NCI-H524 treated with DMSO at 0.1 percent for 48 hours (cell line): ENCODE measurements at regions not wholly inside any gene's neighbourhood (a gene's known extent, or its start where the extent isn't known, plus 50 kb on each side); places are given as distances from the start of the nearest gene placed in this dataset.
"Not testable (repeated sequence)": the region's sequence is repeated elsewhere in the genome, so short reads cannot be mapped to it uniquely, and the experiment has no call there.

Experiments
- DNase-seq: peaks from one replicate; lab custom pipeline; 2025; lab: John Stamatoyannopoulos, UW

- DNase-seq = no peak
These were observed 283.5 kb downstream of the C16orf95 start for GRCh38 chr16:87033541-87034300.

- no peak for DNase-seq
These were observed 282.9 kb downstream of the C16orf95 start for GRCh38 chr16:87034317-87034716.

- no peak for DNase-seq
These were observed 282.1 kb downstream of the C16orf95 start for GRCh38 chr16:87035053-87035452.

GRCh38 chr16:87037012-87037411 is 280.2 kb downstream of the C16orf95 start:
- DNase-seq = no peak

GRCh38 chr16:87038528-87038927 is 278.7 kb downstream of the C16orf95 start:
- DNase-seq = not testable (repeated sequence)

- DNase-seq = no peak
These were observed 276.7 kb downstream of the C16orf95 start for GRCh38 chr16:87040169-87041117.

GRCh38 chr16:87041286-87041685 is 275.9 kb downstream of the C16orf95 start:
- DNase-seq = no peak

GRCh38 chr16:87042551-87043230 is 274.5 kb downstream of the C16orf95 start:
- peak; percentile 24 for DNase-seq

GRCh38 chr16:87043231-87044031 is 273.8 kb downstream of the C16orf95 start:
- no peak for DNase-seq

- DNase-seq = no peak
These were observed 273.2 kb downstream of the C16orf95 start for GRCh38 chr16:87044032-87044382.

GRCh38 chr16:87044829-87045228 is 272.4 kb downstream of the C16orf95 start:
- DNase-seq = no peak

GRCh38 chr16:87045466-87046216 is 271.6 kb downstream of the C16orf95 start:
- DNase-seq = no peak

GRCh38 chr16:87046235-87046634 is 271.0 kb downstream of the C16orf95 start:
- DNase-seq = no peak

- peak; percentile 74 for DNase-seq
These were observed 269.8 kb downstream of the C16orf95 start for GRCh38 chr16:87047221-87048037.

GRCh38 chr16:87048038-87048729 is 269.0 kb downstream of the C16orf95 start:
- no peak for DNase-seq

- no peak for DNase-seq
These were observed 268.5 kb downstream of the C16orf95 start for GRCh38 chr16:87048730-87049115.

- DNase-seq = not testable (repeated sequence)
These were observed 268.0 kb downstream of the C16orf95 start for GRCh38 chr16:87049216-87049615.

- DNase-seq = no peak
These were observed 267.1 kb downstream of the C16orf95 start for GRCh38 chr16:87050142-87050541.
